Urothelium cell line (cell line): ENCODE measurements at regions not wholly inside any gene's neighbourhood (a gene's known extent, or its start where the extent isn't known, plus 50 kb on each side); places are given as distances from the start of the nearest gene placed in this dataset.

Experiments
- DNase-seq: peaks from one replicate; pipeline ENCODE4 v3.0.0; 2011; ENCODE audit warnings: low spot score, mixed read lengths
- FAIRE-seq: peaks from 2 replicates; lab custom pipeline; 2011; peaks lifted over from hg19 to GRCh38; lab: Jason Lieb, UNC

DNA sequence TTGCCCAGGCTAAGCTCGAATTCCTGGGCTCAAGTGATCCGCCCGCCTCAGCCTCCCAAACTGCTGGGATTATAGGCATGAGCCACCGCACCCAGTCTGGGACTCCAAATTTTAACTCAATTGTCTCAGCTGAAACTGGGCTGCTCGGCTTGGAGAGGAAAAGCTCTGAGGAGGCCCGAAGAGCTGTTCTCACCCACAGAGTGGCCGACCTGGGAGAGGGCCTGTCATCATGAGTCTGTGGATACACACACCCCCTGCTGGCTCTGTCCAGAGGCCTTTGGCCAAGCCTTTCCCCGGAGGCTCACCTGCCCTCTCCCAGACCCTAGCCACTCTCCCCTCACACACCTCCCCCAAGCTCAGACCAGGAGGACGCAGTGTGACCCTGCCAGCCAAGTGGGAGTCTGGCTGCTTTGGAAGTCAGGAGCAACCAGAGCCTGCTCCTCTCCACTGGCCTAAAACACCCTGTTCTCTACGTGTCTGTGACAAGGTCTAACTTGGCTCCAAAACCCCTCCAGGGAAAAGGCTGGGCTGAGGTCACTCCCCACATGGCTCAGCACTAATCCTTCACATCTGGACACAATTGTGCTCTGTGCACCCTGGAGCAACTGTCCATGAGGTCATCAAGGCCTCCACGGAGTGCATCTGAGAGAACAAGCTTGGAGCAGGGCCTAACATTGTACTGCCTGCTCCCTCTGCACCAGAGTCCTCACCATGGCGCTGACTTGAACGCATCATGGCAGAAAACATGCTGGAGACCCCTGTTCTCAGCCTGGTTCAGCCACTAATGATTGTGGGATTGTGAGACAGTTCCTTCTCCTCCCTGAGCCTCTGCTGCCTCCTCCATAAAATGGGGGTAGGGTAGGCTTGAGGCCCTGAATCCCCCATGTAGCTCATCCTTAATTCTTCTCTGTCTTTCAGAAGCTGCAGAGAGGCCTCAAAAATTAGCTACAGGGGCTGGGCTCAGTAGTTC, 49.9 kb upstream of the RAB6C start:
- FAIRE-seq (no peak), DNase-seq (no peak)
